Esophagus squamous epithelium (tissue), 4 donors: ENCODE measurements at regions not wholly inside any gene's neighbourhood (a gene's known extent, or its start where the extent isn't known, plus 50 kb on each side); places are given as distances from the start of the nearest gene placed in this dataset.

Source experiments
- POLR2A ChIP-seq, 4 donors: fragments of 450-650 bp; IDR thresholded peaks; one replicate each; pipeline ENCODE4 v1.6.1; 2017; ENCODE audit warnings: antibody characterized with exemption in 4 of 4, mild to moderate bottlenecking in 4 of 4, moderate library complexity in 3 of 4
- TF ChIP-seq, protein P1 (sequence below), 6 experiments: fragments of 450-650 bp in 4 of 6; fragments of 200-600 bp in 2 of 6; sonication (generic) in 2 of 6; IDR thresholded peaks; one replicate each; pipeline ENCODE4 v1.5.1; 2016 to 2019; ENCODE audit warnings: antibody characterized with exemption in 6 of 6, mild to moderate bottlenecking in 4 of 6, moderate library complexity in 4 of 6

DNA sequence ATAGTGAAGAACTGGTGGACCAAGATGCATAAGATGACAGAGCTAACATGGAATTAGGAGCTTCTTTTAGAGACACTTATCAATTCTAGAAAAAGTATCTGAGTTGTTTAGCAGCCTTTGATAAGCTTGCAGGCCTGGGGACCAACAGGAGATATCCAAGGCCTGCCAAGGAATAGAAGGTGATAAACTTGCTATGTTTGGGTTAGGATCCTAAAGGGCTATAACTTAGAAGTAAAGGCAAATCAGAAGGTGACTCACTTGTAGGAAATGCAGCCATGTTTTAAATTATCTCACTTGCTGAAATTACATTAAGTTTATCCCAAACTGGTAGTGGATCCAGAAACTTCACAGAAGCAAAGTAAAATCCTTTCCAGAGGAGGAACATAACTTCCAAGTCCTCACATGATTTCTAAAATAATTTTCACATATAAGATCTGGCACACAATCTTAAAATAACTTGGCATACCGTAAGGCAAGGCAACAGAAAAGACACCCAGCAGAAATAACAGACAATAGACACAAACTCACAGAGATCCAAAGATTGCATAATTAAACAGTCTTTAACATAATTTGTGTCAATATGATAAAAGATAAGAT, 69.6 kb upstream of the TEAD1 start:
- TF ChIP-seq, protein P1, sequence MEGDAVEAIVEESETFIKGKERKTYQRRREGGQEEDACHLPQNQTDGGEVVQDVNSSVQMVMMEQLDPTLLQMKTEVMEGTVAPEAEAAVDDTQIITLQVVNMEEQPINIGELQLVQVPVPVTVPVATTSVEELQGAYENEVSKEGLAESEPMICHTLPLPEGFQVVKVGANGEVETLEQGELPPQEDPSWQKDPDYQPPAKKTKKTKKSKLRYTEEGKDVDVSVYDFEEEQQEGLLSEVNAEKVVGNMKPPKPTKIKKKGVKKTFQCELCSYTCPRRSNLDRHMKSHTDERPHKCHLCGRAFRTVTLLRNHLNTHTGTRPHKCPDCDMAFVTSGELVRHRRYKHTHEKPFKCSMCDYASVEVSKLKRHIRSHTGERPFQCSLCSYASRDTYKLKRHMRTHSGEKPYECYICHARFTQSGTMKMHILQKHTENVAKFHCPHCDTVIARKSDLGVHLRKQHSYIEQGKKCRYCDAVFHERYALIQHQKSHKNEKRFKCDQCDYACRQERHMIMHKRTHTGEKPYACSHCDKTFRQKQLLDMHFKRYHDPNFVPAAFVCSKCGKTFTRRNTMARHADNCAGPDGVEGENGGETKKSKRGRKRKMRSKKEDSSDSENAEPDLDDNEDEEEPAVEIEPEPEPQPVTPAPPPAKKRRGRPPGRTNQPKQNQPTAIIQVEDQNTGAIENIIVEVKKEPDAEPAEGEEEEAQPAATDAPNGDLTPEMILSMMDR (IDR thresholded peaks at IDR 0.05) = no peak
- no peak for TF ChIP-seq POLR2A (IDR thresholded peaks at IDR 0.05)
